Urothelium cell line (cell line): ENCODE measurements at regions not wholly inside any gene's neighbourhood (a gene's known extent, or its start where the extent isn't known, plus 50 kb on each side); places are given as distances from the start of the nearest gene placed in this dataset.
"Not testable (repeated sequence)": the region's sequence is repeated elsewhere in the genome, so short reads cannot be mapped to it uniquely, and the experiment has no call there.

Experiments
- DNase-seq: peaks from one replicate; pipeline ENCODE4 v3.0.0; 2011; ENCODE audit warnings: low spot score, mixed read lengths
- FAIRE-seq: peaks from 2 replicates; lab custom pipeline; 2011; peaks lifted over from hg19 to GRCh38; lab: Jason Lieb, UNC

GRCh38 chr21:27365394-27365793 is 398.5 kb upstream of the ADAMTS5 start:
- DNase-seq (peak; percentile 34), FAIRE-seq (no peak)

- DNase-seq = no peak
- FAIRE-seq = peak; percentile 96
These were observed 397.0 kb upstream of the ADAMTS5 start for GRCh38 chr21:27363719-27364477.

- DNase-seq (no peak), FAIRE-seq (peak; percentile 40)
These were observed 395.4 kb upstream of the ADAMTS5 start for GRCh38 chr21:27362249-27362648.

- no peak for FAIRE-seq
- no peak for DNase-seq
These were observed 392.3 kb upstream of the ADAMTS5 start for GRCh38 chr21:27359141-27359540.

- no peak for DNase-seq
- no peak for FAIRE-seq
These were observed 386.0 kb upstream of the ADAMTS5 start for GRCh38 chr21:27352885-27353284.

GRCh38 chr21:27346041-27346448 is 379.2 kb upstream of the ADAMTS5 start:
- FAIRE-seq = no peak
- DNase-seq = no peak

GRCh38 chr21:27339902-27340301 is 373.0 kb upstream of the ADAMTS5 start:
- DNase-seq (no peak), FAIRE-seq (peak; percentile 32)

GRCh38 chr21:27338007-27338406 is 371.1 kb upstream of the ADAMTS5 start:
- not testable (repeated sequence) for FAIRE-seq, DNase-seq

- DNase-seq (no peak), FAIRE-seq (no peak)
These were observed 366.2 kb upstream of the ADAMTS5 start for GRCh38 chr21:27333096-27333495.

- FAIRE-seq (no peak), DNase-seq (no peak)
These were observed 362.5 kb upstream of the ADAMTS5 start for GRCh38 chr21:27329255-27329851.

- DNase-seq (no peak), FAIRE-seq (no peak)
These were observed 359.4 kb upstream of the ADAMTS5 start for GRCh38 chr21:27326301-27326700.

- FAIRE-seq = no peak
These were observed 356.4 kb upstream of the ADAMTS5 start for GRCh38 chr21:27323331-27323730.

GRCh38 chr21:27321791-27322190 is 354.9 kb upstream of the ADAMTS5 start:
- FAIRE-seq (no peak), DNase-seq (no peak)

More at GRCh38 chr21:27323331-27323730, 356.4 kb upstream of the ADAMTS5 start:
- no peak for DNase-seq

- no peak for FAIRE-seq
These were observed 354.0 kb upstream of the ADAMTS5 start for GRCh38 chr21:27320868-27321267.

GRCh38 chr21:27317601-27318000 is 350.7 kb upstream of the ADAMTS5 start:
- not testable (repeated sequence) for FAIRE-seq, DNase-seq

More at GRCh38 chr21:27320868-27321267, 354.0 kb upstream of the ADAMTS5 start:
- DNase-seq = no peak

- DNase-seq = no peak
- peak; percentile 82 for FAIRE-seq
These were observed 348.5 kb upstream of the ADAMTS5 start for GRCh38 chr21:27315373-27315772.

GRCh38 chr21:27314131-27314530 is 347.2 kb upstream of the ADAMTS5 start:
- no peak for FAIRE-seq
- no peak for DNase-seq

GRCh38 chr21:27306791-27307775 is 340.2 kb upstream of the ADAMTS5 start:
- FAIRE-seq (no peak), DNase-seq (no peak)

GRCh38 chr21:27306206-27306605 is 339.3 kb upstream of the ADAMTS5 start:
- FAIRE-seq (no peak), DNase-seq (no peak)

GRCh38 chr21:27301220-27301619 is 334.3 kb upstream of the ADAMTS5 start:
- DNase-seq (no peak), FAIRE-seq (no peak)

- DNase-seq = no peak
- FAIRE-seq = peak; percentile 23
These were observed 333.9 kb upstream of the ADAMTS5 start for GRCh38 chr21:27300770-27301169.
